ENCODE measurements at regions not wholly inside any gene's neighbourhood (a gene's known extent, or its start where the extent isn't known, plus 50 kb on each side); places are given as distances from the start of the nearest gene placed in this dataset.

DNA sequence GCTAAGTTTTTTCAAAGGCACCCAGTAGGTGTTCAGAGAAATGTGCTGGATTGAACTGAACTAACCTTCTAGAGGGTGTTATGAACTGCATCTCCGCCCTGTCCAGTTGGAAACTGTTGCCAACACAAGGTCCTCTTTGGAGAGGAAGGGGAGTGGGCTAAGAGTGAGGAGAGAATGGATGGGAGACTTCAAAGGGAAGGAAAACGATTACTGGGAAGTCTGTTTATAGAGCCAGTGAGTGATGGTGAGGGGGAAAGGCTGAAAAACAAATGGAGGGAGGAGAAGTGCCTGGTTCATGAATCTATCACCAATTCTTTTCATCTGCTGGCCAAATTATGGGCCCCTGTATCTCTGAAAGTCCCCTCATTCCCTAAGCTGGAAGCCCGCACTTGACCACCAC is 86.0 kb upstream of the TBX5 start:
- TF ChIP-seq, protein P1, sequence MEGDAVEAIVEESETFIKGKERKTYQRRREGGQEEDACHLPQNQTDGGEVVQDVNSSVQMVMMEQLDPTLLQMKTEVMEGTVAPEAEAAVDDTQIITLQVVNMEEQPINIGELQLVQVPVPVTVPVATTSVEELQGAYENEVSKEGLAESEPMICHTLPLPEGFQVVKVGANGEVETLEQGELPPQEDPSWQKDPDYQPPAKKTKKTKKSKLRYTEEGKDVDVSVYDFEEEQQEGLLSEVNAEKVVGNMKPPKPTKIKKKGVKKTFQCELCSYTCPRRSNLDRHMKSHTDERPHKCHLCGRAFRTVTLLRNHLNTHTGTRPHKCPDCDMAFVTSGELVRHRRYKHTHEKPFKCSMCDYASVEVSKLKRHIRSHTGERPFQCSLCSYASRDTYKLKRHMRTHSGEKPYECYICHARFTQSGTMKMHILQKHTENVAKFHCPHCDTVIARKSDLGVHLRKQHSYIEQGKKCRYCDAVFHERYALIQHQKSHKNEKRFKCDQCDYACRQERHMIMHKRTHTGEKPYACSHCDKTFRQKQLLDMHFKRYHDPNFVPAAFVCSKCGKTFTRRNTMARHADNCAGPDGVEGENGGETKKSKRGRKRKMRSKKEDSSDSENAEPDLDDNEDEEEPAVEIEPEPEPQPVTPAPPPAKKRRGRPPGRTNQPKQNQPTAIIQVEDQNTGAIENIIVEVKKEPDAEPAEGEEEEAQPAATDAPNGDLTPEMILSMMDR (conservative IDR thresholded peaks at IDR 0.05; ENCODE audit: low read depth, low read length), result no peak
- no peak for TF ChIP-seq EZH2phosphoT487 (IDR thresholded peaks at IDR 0.05; ENCODE audit: borderline replicate concordance, low read length)
